ENCODE measurements at regions not wholly inside any gene's neighbourhood (a gene's known extent, or its start where the extent isn't known, plus 50 kb on each side); places are given as distances from the start of the nearest gene placed in this dataset.

DNA sequence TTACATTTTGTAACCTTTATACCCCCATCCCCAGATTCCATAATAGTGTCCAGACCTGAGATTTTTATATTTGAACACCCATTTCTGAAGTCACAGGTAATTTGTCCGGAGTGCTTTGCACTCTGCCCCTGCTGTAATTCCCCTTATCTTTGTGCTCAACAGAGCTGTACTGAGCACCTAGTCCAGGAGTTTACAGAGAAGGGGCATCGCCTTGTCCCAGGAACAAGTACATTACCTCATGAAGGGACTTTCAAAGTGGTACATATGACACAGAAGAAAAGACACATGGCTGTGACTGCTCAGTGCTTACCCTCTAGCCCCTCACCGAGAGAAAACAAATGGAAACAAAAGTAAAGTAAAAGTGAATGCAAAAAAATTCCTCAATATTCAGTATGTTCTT lies 373.5 kb downstream of the SOX11 start:
- no peak for DNase-seq (ENCODE audit: low read depth)

DNA sequence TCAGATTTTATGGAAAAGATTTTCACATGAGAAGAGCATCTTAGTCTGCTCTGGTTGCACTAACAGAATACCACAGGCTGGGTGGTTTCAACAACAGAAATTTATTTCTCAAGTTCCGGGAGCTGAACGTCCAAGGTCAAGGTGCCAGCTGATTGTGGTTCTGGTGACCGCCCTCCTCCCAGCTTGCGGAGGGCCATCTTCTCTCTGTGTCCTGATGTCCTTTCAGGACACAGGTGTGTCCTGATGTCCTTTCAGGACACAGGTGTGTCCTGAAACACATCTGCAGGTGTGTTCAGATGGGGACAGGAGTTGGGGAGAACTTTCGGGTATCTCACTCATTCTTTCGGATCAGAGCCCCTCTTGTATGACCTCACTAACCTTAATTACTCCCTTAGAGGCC lies 374.9 kb downstream of the SOX11 start:
- DNase-seq (ENCODE audit: low read depth) = no peak

DNA sequence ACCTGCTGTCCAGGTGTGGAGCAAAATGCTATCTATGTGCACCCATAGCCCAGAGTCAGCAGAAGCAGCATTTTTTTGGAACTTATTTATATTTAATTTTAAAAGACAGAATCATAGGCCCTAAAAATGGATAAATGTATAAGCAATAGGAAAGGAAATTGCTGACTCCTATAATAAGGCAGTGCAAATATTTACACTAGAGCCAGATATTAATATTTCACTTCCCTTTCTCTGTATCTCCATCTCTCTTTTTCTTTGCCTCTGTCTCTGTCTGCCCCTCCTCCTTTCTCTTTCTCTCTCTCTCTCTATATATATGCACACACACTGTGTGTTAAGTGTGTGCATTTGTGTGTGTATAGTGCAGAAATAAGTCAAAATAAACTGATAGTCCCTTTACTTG lies 375.6 kb downstream of the SOX11 start:
- no peak for DNase-seq (ENCODE audit: low read depth)

DNA sequence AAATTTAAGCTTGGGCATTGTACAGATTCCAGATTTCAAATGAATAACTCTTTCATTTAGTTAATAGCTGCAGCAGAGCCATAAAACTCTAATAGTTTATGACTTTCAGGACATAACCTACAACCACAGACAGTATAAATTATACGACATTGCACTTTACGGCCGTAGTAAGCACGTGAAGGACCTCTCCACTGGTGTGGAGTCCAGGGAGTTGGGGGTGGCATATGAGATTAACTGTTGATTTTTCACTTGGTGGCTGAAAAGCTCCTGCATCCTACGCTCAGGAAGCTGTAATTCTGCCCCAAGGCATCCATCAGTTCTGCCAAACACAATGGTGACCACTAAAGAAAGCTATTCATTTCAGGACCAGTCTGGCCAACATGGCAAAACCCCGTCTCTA lies 376.2 kb downstream of the SOX11 start:
- peak; percentile 57 for DNase-seq (ENCODE audit: low read depth)

DNA sequence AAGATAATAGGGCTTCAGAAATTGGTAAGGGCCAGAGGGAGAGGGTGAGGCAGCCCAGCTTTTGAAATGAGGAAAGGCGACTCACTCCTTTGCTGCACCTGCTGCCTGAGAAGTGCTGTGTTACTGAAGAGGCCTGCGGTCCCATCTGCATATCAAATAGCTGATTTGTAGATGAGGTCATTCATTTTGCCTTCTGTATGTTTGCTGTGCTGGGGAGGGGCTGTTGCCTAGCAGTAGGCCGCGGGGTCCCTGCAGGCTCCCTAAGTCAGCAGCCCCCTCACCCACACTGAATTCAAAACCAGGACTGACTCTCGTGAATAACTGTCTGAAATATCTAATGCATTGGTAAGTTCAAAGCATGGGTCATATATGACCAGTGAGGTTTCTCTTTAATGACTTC lies 377.2 kb downstream of the SOX11 start:
- DNase-seq (ENCODE audit: low read depth) = no peak

DNA sequence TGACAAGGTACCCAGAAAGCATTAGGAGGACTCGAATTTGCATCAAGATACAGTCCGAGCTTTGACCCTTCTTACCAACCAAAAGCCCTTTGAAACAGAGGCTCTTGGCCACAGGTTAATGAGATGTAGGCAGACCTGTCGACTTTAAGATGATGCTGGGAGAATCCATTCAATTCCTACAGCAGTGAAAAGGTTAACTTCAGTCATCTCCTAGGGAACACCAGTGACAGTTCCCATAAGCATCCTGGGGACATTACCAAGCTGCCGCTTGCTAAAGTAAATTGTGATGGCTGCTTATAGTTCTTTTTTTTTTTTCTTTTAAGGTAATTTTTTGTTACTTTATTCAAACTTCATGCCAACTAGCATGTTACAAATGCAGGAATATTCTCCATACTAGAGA lies 379.3 kb downstream of the SOX11 start:
- DNase-seq (ENCODE audit: low read depth) = no peak

DNA sequence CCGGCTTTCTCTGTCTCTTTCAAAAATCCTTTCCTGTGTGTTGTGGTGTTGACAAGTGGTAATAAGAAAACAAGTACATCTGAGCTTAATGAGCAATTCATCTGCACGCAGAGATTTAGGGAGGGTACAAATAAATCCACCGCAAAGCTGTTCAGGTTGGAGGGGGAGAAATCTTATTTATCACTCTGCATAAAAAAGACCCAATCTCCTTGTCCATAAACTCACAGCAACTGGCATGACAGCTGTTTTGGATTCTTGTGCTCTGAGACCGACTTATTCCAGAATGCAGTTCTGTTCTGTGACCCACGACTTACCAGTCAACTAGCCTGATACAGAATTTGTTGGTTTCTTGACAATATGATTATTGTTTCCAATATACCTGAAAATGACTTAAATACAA lies 380.1 kb downstream of the SOX11 start:
- no peak for DNase-seq (ENCODE audit: low read depth)

DNA sequence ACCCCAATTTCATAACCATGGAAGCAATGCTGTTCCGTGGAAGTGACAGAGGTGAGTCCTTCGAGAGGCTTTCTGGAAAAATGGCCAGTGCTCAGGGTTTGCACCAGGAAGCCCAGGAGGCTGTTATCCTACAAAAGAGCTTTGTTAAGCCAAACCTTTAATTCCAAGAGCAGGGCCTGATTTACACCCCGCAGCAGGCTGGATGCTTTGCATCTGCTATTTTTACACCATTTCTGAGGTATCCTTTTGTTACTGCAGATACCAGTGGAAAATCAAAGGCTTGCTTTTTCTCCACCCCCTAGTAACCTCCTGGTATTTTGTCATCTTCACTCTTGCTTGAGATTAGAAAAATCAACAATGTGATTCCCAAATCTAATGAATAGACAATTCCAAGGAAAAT lies 380.6 kb downstream of the SOX11 start:
- DNase-seq (ENCODE audit: low read depth) = no peak

DNA sequence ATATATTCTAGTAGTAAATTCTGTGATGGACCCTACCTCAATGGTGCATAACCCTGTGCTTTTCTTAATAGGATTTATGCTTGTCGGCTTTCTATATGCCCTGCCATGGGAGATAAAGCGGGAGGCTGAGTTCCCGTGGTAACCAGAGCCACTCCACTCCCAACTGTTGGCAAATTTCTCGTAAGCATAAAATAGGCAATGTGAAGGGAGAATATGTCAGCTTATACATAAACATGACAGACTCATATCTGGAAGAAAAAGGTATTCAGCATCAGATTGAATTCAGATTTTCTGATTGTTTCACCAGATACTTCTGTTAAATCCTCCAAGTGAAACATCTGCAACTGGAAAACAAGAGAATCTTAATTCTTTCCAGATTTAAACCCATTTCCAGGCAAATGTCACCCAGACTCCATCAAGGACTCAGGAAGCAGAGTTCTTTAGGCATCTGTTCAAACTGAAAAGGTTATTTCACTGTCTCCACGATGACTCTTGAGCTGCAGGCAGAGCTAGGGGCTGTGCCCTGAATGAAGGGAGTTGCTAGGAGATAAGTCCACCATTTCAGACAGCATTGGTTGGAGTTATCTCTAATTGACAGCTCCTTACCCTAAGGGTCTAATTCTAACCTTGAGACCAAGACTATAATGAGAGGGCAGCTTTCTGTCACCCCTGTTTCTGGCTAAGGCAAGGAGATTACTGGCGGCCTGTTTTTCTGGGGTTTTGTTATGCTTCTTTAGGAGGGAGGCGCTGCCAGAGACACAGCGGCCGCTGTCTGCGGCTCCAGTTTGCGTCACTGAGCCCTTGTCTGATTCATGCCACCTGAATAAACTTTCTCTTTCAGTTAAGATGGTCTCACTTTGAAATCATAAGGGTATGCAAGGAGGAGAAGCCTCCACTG lies 381.3 kb downstream of the SOX11 start:
- peak; percentile 80 for DNase-seq (ENCODE audit: low read depth)

DNA sequence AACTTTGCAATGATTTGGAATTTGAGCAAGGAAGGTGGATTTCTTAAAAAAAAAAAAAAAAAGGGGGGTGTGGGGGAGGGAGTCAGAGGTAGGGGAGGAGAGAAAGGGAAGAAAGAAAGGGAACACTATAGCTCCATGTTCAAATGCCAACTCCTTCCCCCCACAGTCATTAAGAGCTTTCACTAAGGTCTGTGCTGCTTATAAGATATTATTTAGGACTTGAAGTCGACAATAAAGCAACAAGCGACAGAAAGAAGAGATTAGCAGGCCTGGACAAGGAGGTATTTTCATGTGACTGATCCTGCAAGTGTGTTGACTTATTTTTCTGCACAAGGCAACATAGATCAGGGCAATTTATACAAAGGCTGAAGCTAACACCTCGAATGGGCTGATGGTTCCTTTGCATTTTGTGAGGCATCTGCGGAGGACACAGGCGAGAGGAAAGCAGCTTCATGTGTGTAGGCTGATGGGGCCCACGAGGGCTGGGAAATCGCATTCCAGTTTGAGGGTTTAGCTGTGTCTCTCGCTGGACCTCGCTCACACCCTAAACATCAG lies 382.0 kb downstream of the SOX11 start:
- DNase-seq (ENCODE audit: low read depth) = no peak

DNA sequence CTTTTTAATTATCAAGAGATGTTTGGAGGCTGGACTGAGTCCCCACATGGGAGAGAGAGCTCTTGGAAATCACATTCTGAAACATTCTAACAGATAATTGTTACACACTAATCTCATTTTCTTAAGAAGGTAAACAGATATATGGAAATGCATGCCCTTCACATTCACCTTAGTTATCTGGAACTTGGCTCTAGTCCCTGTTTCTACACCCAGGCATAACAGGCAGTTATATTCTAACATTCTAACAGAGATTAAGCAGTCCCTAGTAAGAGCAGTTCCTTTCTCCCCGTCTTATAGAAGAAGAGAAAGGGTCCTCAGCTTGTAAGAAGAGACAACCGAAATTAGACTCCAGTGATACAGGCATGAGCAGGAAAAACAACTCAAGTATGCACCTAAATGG lies 385.4 kb downstream of the SOX11 start:
- no peak for DNase-seq (ENCODE audit: low read depth)

DNA sequence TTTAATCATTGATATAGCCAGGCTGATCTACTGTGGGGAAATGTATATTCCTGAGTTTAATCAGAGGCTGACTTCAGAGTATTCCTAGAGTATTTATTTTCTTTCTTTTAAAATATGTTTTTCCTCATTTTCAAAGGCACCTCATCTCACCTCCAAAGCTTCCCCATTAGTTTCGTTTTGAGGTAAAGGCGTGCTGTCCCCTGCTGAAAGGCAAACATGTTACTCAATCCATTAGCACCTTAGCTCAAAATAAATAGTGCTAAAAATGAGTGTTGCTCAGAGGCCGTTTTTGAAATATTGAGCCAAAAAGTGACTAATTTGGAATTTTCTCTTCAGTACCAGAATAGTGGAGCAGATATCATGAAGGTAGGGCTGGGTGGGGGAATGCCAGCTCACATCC lies 386.2 kb downstream of the SOX11 start:
- DNase-seq (ENCODE audit: low read depth) = no peak

DNA sequence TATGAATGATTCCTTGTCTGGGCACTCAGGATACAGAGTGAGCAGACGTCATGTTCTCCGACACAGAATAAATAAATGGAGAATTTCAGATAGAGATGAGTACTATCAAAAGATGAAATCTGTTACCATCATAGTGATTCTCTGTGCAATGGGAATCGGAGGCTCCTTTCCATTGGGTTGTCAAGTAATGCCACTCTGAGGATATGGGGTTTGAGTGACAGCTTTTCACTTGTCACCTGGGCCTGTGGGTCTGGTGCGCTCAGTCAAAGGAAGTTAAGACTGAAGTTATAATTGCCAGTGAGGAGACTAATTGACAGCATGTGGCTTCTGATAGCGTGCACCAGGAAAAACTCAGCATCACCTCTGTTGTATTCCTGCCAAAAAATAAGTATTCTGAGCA lies 387.2 kb downstream of the SOX11 start:
- no peak for DNase-seq (ENCODE audit: low read depth)

DNA sequence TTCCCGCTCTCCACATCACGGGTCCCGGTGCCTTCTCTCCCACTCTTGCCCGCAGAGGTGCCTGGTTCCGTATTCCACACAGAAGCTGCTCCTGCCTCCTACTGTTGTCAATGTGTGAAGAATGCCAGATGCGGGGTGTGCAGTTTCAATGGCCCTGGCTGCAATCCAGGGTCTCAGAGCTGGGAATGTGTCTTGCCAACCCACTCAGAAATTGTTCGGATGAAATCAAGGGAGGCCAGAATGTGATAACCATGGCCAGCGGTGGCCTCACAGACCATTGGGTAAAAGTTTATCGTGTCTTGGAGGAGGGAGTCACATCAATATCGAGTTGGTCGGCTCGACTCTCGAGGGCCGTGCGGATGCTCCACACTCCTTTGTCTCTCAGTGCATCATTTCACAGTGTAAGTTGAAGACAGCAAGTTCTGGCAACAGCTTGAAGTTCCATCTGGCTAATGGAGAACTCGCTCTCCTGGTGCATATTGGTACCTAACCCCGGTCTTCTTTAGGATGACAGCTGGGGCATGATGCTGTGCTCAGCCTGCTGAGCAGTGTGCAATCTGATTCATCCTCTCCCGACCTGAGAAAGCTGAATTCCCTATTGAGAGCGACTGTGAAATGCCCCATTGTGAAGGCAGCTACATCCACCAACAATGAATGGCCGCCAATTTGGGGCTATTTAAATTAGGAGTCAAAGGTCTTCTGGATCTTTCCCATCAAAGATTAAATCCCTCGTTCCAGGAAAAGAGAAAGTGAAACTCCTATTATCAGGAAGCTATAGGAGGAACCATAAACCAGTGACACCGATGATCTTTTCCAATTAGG lies 389.0 kb downstream of the SOX11 start:
- DNase-seq (ENCODE audit: low read depth) = peak; percentile 64

DNA sequence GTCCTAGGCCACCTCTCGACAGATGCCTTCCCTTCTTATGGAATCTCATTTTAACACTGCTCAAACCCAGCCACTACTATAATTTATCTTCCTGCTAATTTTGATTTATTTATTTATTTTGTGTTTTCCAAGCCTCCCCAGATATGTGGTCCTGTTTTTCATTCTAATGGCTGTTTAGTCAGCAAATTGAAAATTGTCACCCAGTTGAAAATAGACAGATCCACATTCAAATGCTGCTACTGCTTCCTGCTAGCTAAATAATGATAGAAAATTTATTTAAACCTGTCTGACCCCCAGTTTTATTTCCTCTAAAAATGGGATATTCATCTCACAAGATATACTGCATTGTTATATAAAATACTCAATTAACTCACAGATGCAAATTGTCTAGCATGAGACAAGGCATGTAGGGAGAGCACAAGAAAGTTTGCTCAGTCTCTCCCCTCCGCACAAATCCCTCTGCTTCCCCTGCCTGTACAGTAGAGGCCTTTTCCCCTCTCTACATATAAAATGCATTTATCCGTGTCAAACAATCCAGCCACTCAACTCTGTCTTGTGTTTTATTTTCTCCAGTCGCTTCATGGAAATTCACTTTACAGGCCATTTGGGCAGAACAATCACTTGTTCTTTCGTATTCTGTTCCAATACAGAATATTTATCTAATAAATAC lies 389.9 kb downstream of the SOX11 start:
- DNase-seq (ENCODE audit: low read depth) = no peak

DNA sequence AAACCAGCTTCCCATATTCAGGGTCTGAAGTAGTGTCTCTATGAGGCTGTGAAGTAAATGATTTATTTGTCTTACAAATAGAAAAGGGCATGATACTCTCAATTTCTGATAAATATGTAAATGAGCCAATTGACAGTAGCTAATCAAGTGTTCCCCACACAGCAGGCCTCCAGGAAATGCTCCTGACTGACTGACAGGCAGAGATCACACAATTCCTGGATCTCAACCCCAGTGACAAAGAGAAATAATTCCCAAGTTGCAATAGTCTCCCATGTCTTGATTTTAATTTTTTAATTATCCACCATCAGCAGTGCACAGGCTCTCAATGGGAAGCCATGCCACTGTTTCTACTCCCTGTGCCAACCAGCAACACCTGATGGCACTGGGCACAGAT lies 390.4 kb downstream of the SOX11 start:
- no peak for DNase-seq (ENCODE audit: low read depth)

DNA sequence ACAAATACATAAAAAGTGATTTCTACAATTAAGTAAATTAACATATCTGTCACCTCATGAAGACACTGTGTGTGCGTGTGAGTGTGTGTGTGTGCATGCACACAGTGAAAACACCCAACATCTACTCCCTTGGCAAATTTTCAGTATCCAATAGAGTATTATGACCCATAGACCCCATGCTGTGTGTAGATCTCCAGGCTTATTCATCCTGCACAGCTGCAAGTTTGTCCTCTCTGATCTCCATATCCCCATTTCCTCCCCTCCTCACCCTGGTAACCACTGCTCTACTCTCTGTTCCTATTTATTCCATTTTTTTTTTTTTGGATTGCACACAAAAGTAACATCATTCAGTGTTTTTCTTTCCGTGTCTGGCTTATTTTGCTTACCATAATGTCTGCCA lies 391.0 kb downstream of the SOX11 start:
- DNase-seq (ENCODE audit: low read depth) = no peak

DNA sequence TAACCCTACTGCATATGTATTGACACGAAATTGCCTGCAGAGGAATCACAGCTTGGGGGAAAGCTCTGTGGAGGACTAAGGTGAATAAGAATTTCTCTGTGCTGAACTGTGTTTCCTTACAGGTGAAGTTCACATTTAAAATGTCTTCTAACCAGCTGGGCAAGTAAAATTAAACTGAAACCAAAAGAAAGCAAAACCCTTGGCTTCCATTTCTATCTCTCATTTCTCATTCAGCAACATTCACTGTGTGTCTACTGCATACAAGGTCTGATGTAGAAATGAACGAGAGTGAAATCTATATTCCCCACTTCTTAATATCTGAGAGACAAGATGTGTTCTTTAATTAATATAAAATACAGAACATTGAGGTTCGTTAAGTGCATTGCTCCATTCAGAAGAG lies 397.3 kb downstream of the SOX11 start:
- no peak for DNase-seq (ENCODE audit: low read depth)

DNA sequence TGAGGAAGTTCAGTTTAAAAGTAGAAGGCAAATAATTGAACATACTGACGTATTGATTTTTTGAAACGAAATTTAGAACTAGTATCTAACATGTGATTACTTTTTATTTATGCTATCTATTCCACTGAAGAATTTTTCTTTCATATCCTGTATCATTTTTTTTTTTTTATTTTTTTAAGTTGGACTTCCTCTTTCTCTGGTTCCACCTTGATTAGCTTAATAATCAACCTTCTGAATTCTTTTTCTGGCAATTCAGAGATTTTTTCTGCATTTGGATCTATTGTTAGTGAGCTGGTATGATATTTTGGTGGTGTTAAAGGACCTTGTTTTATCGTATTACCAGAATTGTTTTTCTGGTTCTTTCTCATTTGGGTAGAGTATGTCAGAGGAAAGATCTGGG lies 411.2 kb downstream of the SOX11 start:
- DNase-seq (ENCODE audit: low read depth) = no peak

DNA sequence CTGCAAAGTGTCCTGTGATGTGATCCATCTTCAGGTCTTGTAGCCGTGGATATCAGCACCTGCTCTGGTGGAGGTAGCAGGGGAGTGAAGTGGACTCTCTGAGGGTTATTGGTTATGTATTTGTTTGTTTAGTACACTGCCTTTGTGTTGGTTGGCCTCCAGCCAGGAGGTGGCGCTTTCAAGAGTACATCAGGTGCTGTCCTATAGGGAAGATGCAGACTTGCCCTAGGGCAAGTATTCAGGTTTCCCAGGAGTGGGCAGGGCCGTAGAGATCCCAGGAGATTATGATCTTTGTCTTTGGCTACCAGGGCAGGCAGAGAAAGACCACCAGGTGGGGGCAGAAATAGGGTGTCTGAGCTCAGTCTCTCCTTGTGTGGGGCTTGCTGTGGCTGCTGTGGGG lies 411.8 kb downstream of the SOX11 start:
- no peak for DNase-seq (ENCODE audit: low read depth)

DNA sequence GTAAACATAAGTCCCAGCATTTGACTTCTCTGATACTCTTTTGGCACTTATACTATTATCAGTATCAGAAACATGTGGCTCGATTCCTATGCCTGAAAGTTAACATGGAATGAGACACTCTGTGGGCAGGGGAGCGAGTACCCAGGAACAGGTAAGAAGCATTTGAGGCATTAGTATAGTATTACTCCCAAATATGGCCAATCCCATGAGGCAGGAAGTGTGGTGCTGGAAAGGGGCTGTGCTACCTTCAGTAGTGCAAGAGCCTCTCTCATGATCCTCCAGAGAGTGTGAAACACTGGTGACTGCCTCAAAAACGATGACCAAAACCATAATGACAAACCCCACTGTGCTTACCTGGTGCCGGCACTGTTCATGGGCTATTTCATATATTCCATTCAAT lies 415.1 kb downstream of the SOX11 start:
- no peak for DNase-seq (ENCODE audit: low read depth)

DNA sequence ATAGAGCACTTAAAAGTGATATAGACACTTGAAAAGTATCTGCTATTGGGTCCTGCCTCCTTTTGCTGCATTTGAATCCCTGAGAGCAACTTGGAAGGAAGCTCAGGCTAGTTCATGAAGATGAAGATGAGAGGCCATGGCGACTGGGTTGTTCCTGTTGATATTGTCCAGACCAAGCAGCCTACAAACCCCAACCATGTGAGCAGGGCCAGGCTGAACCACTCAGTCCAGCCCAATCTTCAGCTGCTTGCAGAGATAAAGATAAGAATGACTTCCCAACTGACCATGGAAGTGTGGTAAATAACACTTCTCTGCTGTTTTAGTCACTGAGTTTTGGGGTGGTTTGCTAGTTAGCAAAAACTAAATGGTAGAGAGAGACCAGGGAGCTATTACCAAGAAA lies 417.6 kb downstream of the SOX11 start:
- no peak for DNase-seq (ENCODE audit: low read depth)
